HG03039 (cell line): ENCODE measurements at regions not wholly inside any gene's neighbourhood (a gene's known extent, or its start where the extent isn't known, plus 50 kb on each side); places are given as distances from the start of the nearest gene placed in this dataset.

Source experiments
- ATAC-seq: cut with Tn5 transposase; IDR thresholded peaks from one replicate; pipeline ENCODE4 v1.9.1; 2021; ENCODE audit warnings: mild to moderate bottlenecking, moderate library complexity; ENCODE audit not compliant: unreplicated experiment

GRCh38 chr11:97800891-97801290 lies 1219.9 kb upstream of the CNTN5 start:
- ATAC-seq = no peak

- ATAC-seq = no peak
Observed at GRCh38 chr11:97814325-97814959, 1206.3 kb upstream of the CNTN5 start.

GRCh38 chr11:97815667-97816066 lies 1205.1 kb upstream of the CNTN5 start:
- ATAC-seq = no peak

- ATAC-seq = no peak
Observed at GRCh38 chr11:97832451-97832850, 1188.3 kb upstream of the CNTN5 start.

GRCh38 chr11:97833412-97833811 lies 1187.3 kb upstream of the CNTN5 start:
- no peak for ATAC-seq

- ATAC-seq = no peak
Observed at GRCh38 chr11:97844016-97844415, 1176.7 kb upstream of the CNTN5 start.

GRCh38 chr11:97847730-97848129 lies 1173.0 kb upstream of the CNTN5 start:
- no peak for ATAC-seq

- ATAC-seq = no peak
Observed at GRCh38 chr11:97850701-97851100, 1170.0 kb upstream of the CNTN5 start.

- no peak for ATAC-seq
Observed at GRCh38 chr11:97854357-97854756, 1166.4 kb upstream of the CNTN5 start.

- no peak for ATAC-seq
Observed at GRCh38 chr11:97854877-97855276, 1165.9 kb upstream of the CNTN5 start.

- no peak for ATAC-seq
Observed at GRCh38 chr11:97856666-97857065, 1164.1 kb upstream of the CNTN5 start.

GRCh38 chr11:97860237-97860636 lies 1160.5 kb upstream of the CNTN5 start:
- ATAC-seq = no peak

- ATAC-seq = no peak
Observed at GRCh38 chr11:97862021-97862420, 1158.7 kb upstream of the CNTN5 start.

- ATAC-seq = no peak
Observed at GRCh38 chr11:97865424-97866012, 1155.2 kb upstream of the CNTN5 start.

- no peak for ATAC-seq
Observed at GRCh38 chr11:97871816-97872215, 1148.9 kb upstream of the CNTN5 start.

- ATAC-seq = no peak
Observed at GRCh38 chr11:97880209-97880608, 1140.5 kb upstream of the CNTN5 start.

GRCh38 chr11:97883086-97883485 lies 1137.7 kb upstream of the CNTN5 start:
- no peak for ATAC-seq

- no peak for ATAC-seq
Observed at GRCh38 chr11:97888641-97889040, 1132.1 kb upstream of the CNTN5 start.

- no peak for ATAC-seq
Observed at GRCh38 chr11:97890466-97890865, 1130.3 kb upstream of the CNTN5 start.

GRCh38 chr11:97893612-97894011 lies 1127.1 kb upstream of the CNTN5 start:
- ATAC-seq = no peak

- no peak for ATAC-seq
Observed at GRCh38 chr11:97894978-97895377, 1125.8 kb upstream of the CNTN5 start.

GRCh38 chr11:97895572-97895971 lies 1125.2 kb upstream of the CNTN5 start:
- ATAC-seq = no peak

GRCh38 chr11:97902828-97903227 lies 1117.9 kb upstream of the CNTN5 start:
- ATAC-seq = no peak
